HepG2 (cell line): ENCODE measurements at regions not wholly inside any gene's neighbourhood (a gene's known extent, or its start where the extent isn't known, plus 50 kb on each side); places are given as distances from the start of the nearest gene placed in this dataset.

Experiments used
- ATAC-seq: fragments of 200-7000 bp; cut with Tn5 transposase; 3 replicates; pipeline ENCODE4 v1.9.1; 2020; ENCODE audit warnings: mild to moderate bottlenecking, moderate library complexity
- BruUV-seq: library from RNA; stranded (reverse); fragments of 400-500 nt; replicated peaks from 2 replicates; lab custom pipeline; 2021; lab: Mats Ljungman, UMichigan
- CTCF ChIA-PET: fragments of 300-600 bp; formaldehyde crosslinking; extraction: SDS; loops from one replicate; lab custom pipeline; 2021; ENCODE audit warnings: low total read pairs, inconsistent platforms, low intra/inter-chr PET ratio; lab: Yijun Ruan, JAX
- POLR2A ChIA-PET: fragments of 350-600 bp; sonication (Branson Sonifier 250); formaldehyde crosslinking; loops from one replicate; lab custom pipeline; 2020; ENCODE audit warnings: antibody characterized with exemption, inconsistent platforms; lab: Yijun Ruan, JAX
- DNase-seq: peaks from one replicate; pipeline ENCODE4 v3.0.0-alpha.2; 2015; ENCODE audit warnings: low spot score
- FAIRE-seq: peaks from 3 replicates; lab custom pipeline; 2011; peaks lifted over from hg19 to GRCh38; lab: Jason Lieb, UNC
- H2AFZ ChIP-seq: one replicate; pipeline ENCODE4 v1.6.1; 2011; ENCODE audit warnings: low read length, inconsistent platforms
- H3K27ac ChIP-seq: fragments of 300-600 bp; 3 replicates; pipeline ENCODE4 v1.8.0; 2011; ENCODE audit warnings: mixed run types, mild to moderate bottlenecking, mixed read lengths, low read length, inconsistent platforms; ENCODE audit not compliant: insufficient read depth; ENCODE audit errors: extremely low read length
- H3K27me3 ChIP-seq, 2 experiments: fragments of 200-600 bp in 1 of 2; 2 replicates in 1 of 2; 3 replicates in 1 of 2; pipeline versions ENCODE4 v1.6.0 to v1.8.0; 2011; ENCODE audit warnings: low read length in 2 of 2, mild to moderate bottlenecking in 2 of 2, moderate library complexity in 2 of 2, inconsistent platforms in 1 of 2; ENCODE audit not compliant: insufficient read depth in 2 of 2, control insufficient read depth in 1 of 2
- H3K36me3 ChIP-seq, 2 experiments: fragments of 200-600 bp in 1 of 2; replicated peaks in 1 of 2; 2 replicates in 1 of 2; 3 replicates in 1 of 2; pipeline versions ENCODE4 v1.5.1 to v1.8.0; 2011; ENCODE audit warnings: low read length in 2 of 2, inconsistent platforms in 1 of 2; ENCODE audit not compliant: insufficient read depth in 2 of 2, control insufficient read depth in 1 of 2
- H3K4me1 ChIP-seq: 2 replicates; pipeline ENCODE4 v1.5.1; 2012; ENCODE audit warnings: low read length, inconsistent platforms; ENCODE audit not compliant: insufficient read depth
- H3K4me2 ChIP-seq: 2 replicates; pipeline ENCODE4 v1.6.0; 2011; ENCODE audit warnings: low read depth, low read length, inconsistent platforms
- H3K4me3 ChIP-seq, 3 experiments: fragments of 200-600 bp in 1 of 3; sonication (generic), shearing (Covaris generic) in 1 of 3; replicated peaks in 1 of 3; 2 replicates each; pipeline ENCODE4 v1.5.1; 2011 to 2016; ENCODE audit warnings: low read length in 3 of 3, inconsistent platforms in 2 of 3, low read depth in 2 of 3, mild to moderate bottlenecking in 2 of 3, control low read depth in 1 of 3, mixed read lengths in 1 of 3; ENCODE audit not compliant: insufficient read depth in 1 of 3
- H3K79me2 ChIP-seq: one replicate; pipeline ENCODE4 v1.6.1; 2011; ENCODE audit warnings: low read length, inconsistent platforms; ENCODE audit not compliant: insufficient read depth
- H3K9ac ChIP-seq: 2 replicates; pipeline ENCODE4 v1.6.0; 2011; ENCODE audit warnings: mild to moderate bottlenecking, low read depth, low read length, inconsistent platforms; ENCODE audit not compliant: insufficient read depth
- H3K9me3 ChIP-seq: 2 replicates; pipeline ENCODE4 v1.5.1; 2012; ENCODE audit warnings: mild to moderate bottlenecking, low read length
- H4K20me1 ChIP-seq: 2 replicates; pipeline ENCODE4 v1.6.0; 2011; ENCODE audit warnings: inconsistent platforms, mild to moderate bottlenecking, low read length, moderate library complexity; ENCODE audit not compliant: insufficient read depth
- ADNP ChIP-seq: sonication (generic); formaldehyde crosslinking; IDR thresholded peaks from 2 replicates; pipeline ENCODE4 v1.4.0; 2020; ENCODE audit warnings: missing genetic modification reagents
- ATF3 ChIP-seq: sonication (generic); formaldehyde crosslinking; IDR thresholded peaks from 2 replicates; pipeline ENCODE4 v1.4.0; 2020; ENCODE audit warnings: missing genetic modification reagents
- CCDC6 ChIP-seq: sonication (generic); formaldehyde crosslinking; IDR thresholded peaks from 2 replicates; pipeline ENCODE4 v1.8.1; 2022; ENCODE audit warnings: mild to moderate bottlenecking, missing genetic modification reagents, moderate library complexity
- EED ChIP-seq: sonication (generic); formaldehyde crosslinking; IDR thresholded peaks from 2 replicates; pipeline ENCODE4 v1.5.0; 2020; ENCODE audit warnings: mild to moderate bottlenecking, missing genetic modification reagents
- HHEX ChIP-seq: IDR thresholded peaks from 2 replicates; pipeline ENCODE4 v1.6.1; 2016; ENCODE audit warnings: control low read depth
- KLF11 ChIP-seq: IDR thresholded peaks from 2 replicates; pipeline ENCODE4 v1.6.1; 2016; ENCODE audit warnings: missing compliant biosample characterization
- NONO ChIP-seq, 2 experiments: fragments of 450-650 bp in 1 of 2; sonication (generic) in 1 of 2; formaldehyde crosslinking in 1 of 2; IDR thresholded peaks in 1 of 2; conservative IDR thresholded peaks in 1 of 2; 2 replicates each; pipeline versions ENCODE4 v1.6.1 to v1.8.0; 2017 to 2022; ENCODE audit warnings: mild to moderate bottlenecking in 1 of 2, missing genetic modification reagents in 1 of 2, moderate library complexity in 1 of 2
- SMYD3 ChIP-seq: sonication (generic); formaldehyde crosslinking; IDR thresholded peaks from 2 replicates; pipeline ENCODE4 v1.8.1; 2023; ENCODE audit warnings: mild to moderate bottlenecking, missing genetic modification reagents
- THYN1 ChIP-seq: sonication (generic); formaldehyde crosslinking; IDR thresholded peaks from 2 replicates; pipeline ENCODE4 v1.8.1; 2023; ENCODE audit warnings: low read depth, mild to moderate bottlenecking, moderate library complexity, missing genetic modification reagents, borderline replicate concordance
- ZBTB21 ChIP-seq: sonication (generic); formaldehyde crosslinking; IDR thresholded peaks from 2 replicates; pipeline ENCODE4 v1.4.0; 2020; ENCODE audit warnings: missing genetic modification reagents
- ZBTB33 ChIP-seq: sonication (generic); formaldehyde crosslinking; IDR thresholded peaks from 2 replicates; pipeline ENCODE4 v1.4.0; 2020; ENCODE audit warnings: missing genetic modification reagents
- ZFP62 ChIP-seq: sonication (generic); formaldehyde crosslinking; IDR thresholded peaks from 2 replicates; pipeline ENCODE4 v1.4.0; 2020; ENCODE audit warnings: missing genetic modification reagents
- ZNF292 ChIP-seq: sonication (generic); formaldehyde crosslinking; IDR thresholded peaks from 2 replicates; pipeline ENCODE4 v1.8.1; 2022; ENCODE audit warnings: mild to moderate bottlenecking, low read depth, missing genetic modification reagents, borderline replicate concordance
- ZNF619 ChIP-seq: sonication (generic); formaldehyde crosslinking; IDR thresholded peaks from 2 replicates; pipeline ENCODE4 v1.4.0; 2020; ENCODE audit warnings: mild to moderate bottlenecking, missing genetic modification reagents
- ZNF776 ChIP-seq: sonication (generic); formaldehyde crosslinking; IDR thresholded peaks from 2 replicates; pipeline ENCODE4 v1.4.0; 2020; ENCODE audit warnings: mild to moderate bottlenecking, missing genetic modification reagents
- ZSCAN5A ChIP-seq: sonication (generic); formaldehyde crosslinking; IDR thresholded peaks from 2 replicates; pipeline ENCODE4 v1.8.0; 2022; ENCODE audit warnings: mild to moderate bottlenecking, missing genetic modification reagents, borderline replicate concordance
- WGBS: methylation state at CpG from one replicate; pipeline ENCODE4 v1.1.6; 2017; ENCODE audit warnings: low lambda C conversion rate; 5-methylcytosine and 5-hydroxymethylcytosine counted together
- in situ Hi-C: cut with HindIII; loops from 2 replicates; pipeline ENCODE4 v1.10.0; 2017; ENCODE audit warnings: low pct_unique_long_range_greater_than_20kb; ENCODE audit not compliant: extremely low pct_ligation_motif_present
- intact Hi-C: fragments of 100-400 bp; cut with micrococcal nuclease; formaldehyde crosslinking; loops from one replicate; pipeline ENCODE4 v1.10.0; 2022; ENCODE audit not compliant: unreplicated experiment

- Histone ChIP-seq H3K79me2 (no peaks in the 10 kb centered on the region), H3K27ac (no peak overlapping the region), H3K36me3 (no peaks in the 10 kb centered on the region), H2AFZ (no peak overlapping the region), H3K4me3 (no peak overlapping the region), H3K9ac (no peak overlapping the region), H3K4me1 (no peaks in the 10 kb centered on the region), H3K4me2 (no peak overlapping the region), H3K9me3 (peaks cover 22% of the 10 kb centered on the region; the same call in 1 of the 2 replicates), H4K20me1 (no peaks in the 10 kb centered on the region), H3K27me3 (no peaks in the 10 kb centered on the region)
- in situ Hi-C loops (no loop called here), intact Hi-C loops (no loop called here)
- ATAC-seq (no peak), DNase-seq (no peak), FAIRE-seq (no peak)
- ChIA-PET POLR2A (no interaction called here), CTCF (no interaction called here)
- WGBS = 47% methylated on average over 1 of the region's 1 CpG
- no TSS peak for BruUV-seq
- TF ChIP-seq THYN1 (CRISPR knock-in tag) (no peak), HHEX (CRISPR knock-in tag) (no peak), ZBTB33 (CRISPR knock-in tag) (no peak), ZBTB21 (no peak), ZNF292 (no peak), ZFP62 (CRISPR knock-in tag) (no peak), ATF3 (CRISPR knock-in tag) (no peak), SMYD3 (CRISPR knock-in tag) (no peak), ADNP (no peak), NONO (IDR thresholded peaks at IDR 0.05) (no peak), NONO (CRISPR knock-in tag; conservative IDR thresholded peaks at IDR 0.05) (no peak), ZSCAN5A (CRISPR knock-in tag) (no peak), EED (CRISPR knock-in tag) (no peak), CCDC6 (CRISPR knock-in tag) (no peak), KLF11 (CRISPR knock-in tag) (no peak), ZNF619 (CRISPR knock-in tag) (no peak), ZNF776 (CRISPR knock-in tag) (no peak)
Observed at GRCh38 chr3:18585004-18585968, 160.1 kb upstream of the SATB1 start.
